NCI-H446 treated with DMSO at 0.1 percent for 48 hours (cell line): ENCODE measurements at regions not wholly inside any gene's neighbourhood (a gene's known extent, or its start where the extent isn't known, plus 50 kb on each side); places are given as distances from the start of the nearest gene placed in this dataset.

Experiments used
- DNase-seq: peaks from one replicate; lab custom pipeline; 2025; lab: John Stamatoyannopoulos, UW

DNA sequence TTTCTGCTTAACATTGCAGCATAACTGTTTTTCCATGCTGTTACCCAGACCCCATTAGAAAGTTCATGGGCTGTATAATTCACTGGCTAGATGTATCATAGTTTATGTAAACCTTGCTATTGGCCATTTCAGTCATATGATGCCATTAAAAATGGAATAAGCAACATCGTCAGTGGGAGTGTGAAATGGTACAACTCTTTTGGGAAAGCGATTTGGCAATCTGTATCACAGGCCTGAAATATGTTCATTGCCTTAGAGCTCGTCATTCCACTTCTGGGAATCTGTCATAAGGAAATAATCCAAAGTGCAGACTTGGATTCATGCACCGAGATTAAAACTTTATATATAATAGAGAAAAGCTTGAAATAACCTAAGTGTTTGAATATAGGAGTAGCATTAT, 77.9 kb upstream of the KLF4 start:
- DNase-seq = no peak

- DNase-seq = no peak
Observed at GRCh38 chr9:107566611-107567061, 77.1 kb upstream of the KLF4 start.

- DNase-seq = no peak
Observed at GRCh38 chr9:107562798-107563197, 73.2 kb upstream of the KLF4 start.

GRCh38 chr9:107559494-107560086, 70.0 kb upstream of the KLF4 start:
- no peak for DNase-seq

DNA sequence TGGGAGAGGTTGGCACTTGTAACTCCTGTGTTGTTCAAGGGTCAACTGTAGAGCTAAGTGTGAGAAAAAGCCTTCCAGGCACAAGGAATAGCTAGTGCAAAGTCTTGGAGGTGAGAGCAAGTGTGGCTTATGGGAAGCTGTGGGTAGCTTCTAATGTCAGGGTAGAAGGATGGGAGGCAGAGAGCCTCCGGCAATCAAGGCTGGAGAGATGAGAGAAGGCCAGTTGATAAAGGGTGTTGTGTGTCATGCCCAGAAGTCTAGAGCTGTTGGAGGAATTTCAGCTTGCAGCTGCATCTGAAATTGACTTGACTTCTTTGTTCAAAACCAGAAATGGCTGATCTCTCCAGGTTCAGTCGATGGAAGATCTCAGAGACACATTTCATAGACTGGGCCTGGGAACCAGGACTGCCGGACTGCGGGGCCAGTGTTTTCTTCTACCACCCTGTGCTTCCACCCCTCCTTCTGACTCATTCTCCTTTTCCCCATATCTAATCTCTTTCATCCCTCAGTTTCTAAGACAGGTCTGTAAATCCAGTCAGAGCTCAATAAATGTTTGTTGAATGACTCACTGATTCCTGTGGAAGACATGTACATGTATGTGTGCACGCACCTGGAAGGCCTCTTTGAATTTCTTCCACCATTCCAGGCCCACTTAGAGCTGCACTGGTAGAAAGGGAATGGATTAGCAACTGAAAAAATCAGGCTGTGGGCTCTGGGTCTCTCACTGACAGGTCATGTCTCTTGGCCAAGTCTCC, 67.8 kb upstream of the KLF4 start:
- DNase-seq = no peak

GRCh38 chr9:107554636-107555035, 65.1 kb upstream of the KLF4 start:
- DNase-seq = no peak

- DNase-seq = no peak
Observed at GRCh38 chr9:107548298-107549142, 59.0 kb upstream of the KLF4 start.

DNA sequence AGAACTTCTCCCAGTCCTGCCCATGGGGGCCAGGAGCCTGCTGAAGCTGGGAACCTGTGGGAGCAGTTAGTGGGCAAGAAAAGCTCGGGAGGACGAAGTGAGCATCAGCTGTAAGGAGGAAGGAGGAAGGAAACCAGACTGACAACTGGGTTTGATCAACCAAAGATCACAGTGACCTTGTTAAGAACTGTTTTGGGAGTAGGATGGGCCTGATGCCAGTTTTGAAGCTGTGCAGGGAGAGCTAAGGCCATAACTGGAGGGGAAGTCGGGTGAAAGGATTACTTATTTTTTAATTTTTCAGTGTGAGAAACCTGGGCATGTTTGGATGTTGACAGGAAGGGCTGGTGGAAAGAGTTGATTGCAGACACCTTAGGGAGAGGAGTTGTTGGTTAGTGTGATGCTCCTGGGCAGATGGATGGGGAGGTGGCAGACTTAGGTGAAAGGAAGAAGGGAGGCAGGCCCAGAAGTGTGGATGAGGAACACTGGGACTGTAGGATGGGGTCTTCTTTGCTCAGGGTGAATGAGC, 58.3 kb upstream of the KLF4 start:
- no peak for DNase-seq

DNA sequence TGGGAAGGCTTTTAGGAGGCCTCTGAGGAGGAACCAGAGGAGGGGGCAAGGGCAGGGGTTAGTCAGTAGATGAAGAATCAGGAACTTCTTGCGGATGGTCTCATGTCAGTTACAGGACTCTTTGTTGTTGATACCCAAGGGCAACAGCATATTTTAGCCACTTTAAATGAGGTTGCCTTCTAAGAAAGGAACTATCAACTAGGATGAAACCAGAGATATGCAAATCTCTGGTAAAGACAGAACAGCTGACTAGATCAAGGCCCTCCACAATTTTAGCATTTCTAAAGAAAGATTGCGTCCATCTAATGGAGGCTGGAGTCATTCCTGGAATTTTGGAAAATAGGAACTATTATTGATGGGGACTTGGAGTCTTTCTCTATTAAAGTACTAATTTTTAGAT, 57.7 kb upstream of the KLF4 start:
- DNase-seq = no peak

GRCh38 chr9:107546859-107547258, 57.3 kb upstream of the KLF4 start:
- DNase-seq = no peak

GRCh38 chr9:107545036-107545435, 55.5 kb upstream of the KLF4 start:
- DNase-seq = no peak

DNA sequence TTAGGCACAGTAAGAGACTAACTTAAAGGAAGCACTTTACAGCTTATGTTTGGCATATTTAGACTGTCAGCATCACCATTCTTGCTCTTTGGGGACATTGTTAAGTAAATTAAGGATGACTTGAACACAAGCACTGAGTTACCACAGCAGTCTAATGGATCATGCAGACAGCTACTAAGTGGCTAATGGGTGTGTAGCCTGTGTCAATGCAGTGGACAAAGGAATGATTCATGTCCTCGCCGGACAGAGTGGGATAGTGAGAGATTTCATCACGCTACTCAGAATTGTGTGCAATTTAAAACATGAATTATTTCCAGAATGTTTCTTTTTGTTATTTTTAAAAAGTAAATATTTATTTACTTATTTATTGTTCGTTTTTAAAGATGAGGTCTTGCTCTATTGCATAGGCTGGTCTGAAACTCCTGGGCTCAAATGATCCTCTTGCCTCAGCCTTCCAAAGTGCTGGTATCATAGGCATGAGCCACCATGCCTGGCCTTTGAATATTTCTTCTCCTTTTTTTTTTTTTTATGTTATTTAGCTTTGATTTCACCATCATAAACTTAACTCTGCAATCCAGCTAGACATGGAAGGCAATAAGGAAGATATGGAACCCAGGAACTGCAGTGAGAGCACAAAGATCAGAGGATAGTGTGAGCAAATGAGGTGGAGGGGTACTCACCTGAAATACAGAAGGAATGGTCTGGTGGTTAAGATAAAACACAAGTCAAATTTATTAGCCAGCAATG, 53.0 kb upstream of the KLF4 start:
- DNase-seq = no peak

DNA sequence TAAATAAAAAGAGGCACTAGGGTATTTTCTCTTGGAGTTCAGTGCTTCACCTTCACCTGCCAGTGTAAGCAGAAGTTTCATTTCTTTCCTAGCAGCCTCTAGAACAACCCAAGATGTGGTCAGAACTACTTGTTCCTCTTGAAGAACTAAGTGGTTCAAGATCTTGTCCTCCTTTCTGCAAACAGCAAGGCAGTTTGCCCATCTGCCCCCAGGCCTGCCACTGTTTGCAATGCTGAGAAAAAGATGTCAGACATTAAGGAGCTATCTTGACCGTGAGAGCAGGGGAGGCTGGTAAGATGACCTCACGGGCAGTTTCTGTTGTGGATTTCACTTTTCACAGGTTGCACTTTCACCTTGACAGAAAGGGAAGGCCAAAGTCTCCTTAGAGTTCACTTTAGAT, 52.0 kb upstream of the KLF4 start:
- no peak for DNase-seq

DNA sequence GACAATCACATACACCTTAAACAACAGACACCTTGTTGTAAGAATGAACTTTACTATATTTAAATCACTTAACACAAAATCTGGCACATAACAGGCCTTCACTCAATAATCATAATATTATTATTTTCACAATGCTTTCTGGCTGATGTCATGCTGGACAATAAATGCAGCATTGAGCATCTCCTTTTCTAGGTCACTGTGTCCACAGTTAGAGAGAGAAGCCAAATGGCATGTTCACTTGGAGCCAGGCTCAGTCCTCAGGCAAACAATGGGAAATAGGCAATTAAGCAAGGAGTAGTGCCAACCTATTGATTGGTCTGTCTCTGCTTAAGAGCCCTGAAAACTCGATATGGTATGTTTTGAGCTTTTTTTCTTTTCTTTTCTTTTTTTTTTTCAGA, 50.6 kb upstream of the KLF4 start:
- no peak for DNase-seq

DNA sequence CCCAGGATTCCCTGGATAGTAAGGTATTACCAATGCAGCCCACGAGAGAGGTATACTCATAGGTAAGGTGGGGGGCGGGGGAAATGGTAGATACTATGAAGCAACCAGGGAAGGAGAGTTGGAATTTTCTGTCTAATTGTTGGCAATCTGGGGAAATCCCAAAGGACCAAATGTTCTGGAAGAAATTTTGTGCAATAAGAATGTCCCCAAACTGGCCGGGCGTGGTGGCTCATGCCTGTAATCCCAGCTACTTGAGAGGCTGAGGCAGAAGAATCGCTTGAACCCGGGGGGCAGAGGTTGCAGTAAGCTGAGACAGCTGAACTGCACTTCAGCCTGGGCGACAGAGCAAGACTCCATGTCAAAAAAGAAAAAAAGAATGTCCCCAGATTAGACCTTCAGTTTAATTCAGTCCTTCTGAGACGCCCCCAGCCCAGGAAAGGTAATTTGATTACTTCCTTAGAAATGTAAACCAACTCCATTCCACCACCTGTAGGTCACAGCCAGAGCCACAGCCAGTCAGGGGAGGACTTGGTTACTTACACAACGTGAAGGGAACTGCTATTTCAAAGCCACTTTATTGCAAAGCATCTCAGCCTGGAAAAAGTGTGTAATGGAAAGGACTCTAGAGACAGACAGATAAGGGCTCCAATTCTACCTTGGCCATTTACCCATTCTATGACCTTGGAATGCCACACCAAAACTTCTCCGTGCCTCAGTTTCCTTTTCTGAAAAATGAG, 50.0 kb upstream of the KLF4 start:
- DNase-seq = no peak
